WTC11 (cell line): ENCODE measurements at regions not wholly inside any gene's neighbourhood (a gene's known extent, or its start where the extent isn't known, plus 50 kb on each side); places are given as distances from the start of the nearest gene placed in this dataset.

Experiments
- CBFB ChIP-seq: sonication (generic); formaldehyde crosslinking; IDR thresholded peaks from 2 replicates; pipeline ENCODE4 v1.8.1; 2022; ENCODE audit warnings: mild to moderate bottlenecking, low read depth, missing genetic modification reagents
- IRF2 ChIP-seq: sonication (generic); formaldehyde crosslinking; IDR thresholded peaks from 2 replicates; pipeline ENCODE4 v1.8.0; 2022; ENCODE audit warnings: low read depth, missing genetic modification reagents, borderline replicate concordance
- MXD4 ChIP-seq: fragments of 250-450 bp; sonication (Bioruptor Pico); IDR thresholded peaks from 2 replicates; pipeline ENCODE4 v1.8.0; 2021; ENCODE audit warnings: mild to moderate bottlenecking, moderate library complexity, borderline replicate concordance
- TCF7 ChIP-seq: sonication (generic); formaldehyde crosslinking; IDR thresholded peaks from 2 replicates; pipeline ENCODE4 v1.8.0; 2022; ENCODE audit warnings: mild to moderate bottlenecking, low read depth, missing genetic modification reagents, moderate library complexity
- ZBTB21 ChIP-seq: sonication (generic); formaldehyde crosslinking; IDR thresholded peaks from 2 replicates; pipeline ENCODE4 v1.8.1; 2023; ENCODE audit warnings: mild to moderate bottlenecking, missing genetic modification reagents, borderline replicate concordance
- TF ChIP-seq, protein P1 (sequence below): fragments of 200-600 bp; IDR thresholded peaks from 2 replicates; pipeline ENCODE4 v1.8.0; 2022; ENCODE audit warnings: antibody characterized with exemption
- TF ChIP-seq, protein P2 (sequence below): sonication (generic); formaldehyde crosslinking; IDR thresholded peaks from 2 replicates; pipeline ENCODE4 v1.8.1; 2022; ENCODE audit warnings: mild to moderate bottlenecking, missing genetic modification reagents, moderate library complexity, borderline replicate concordance
- TF ChIP-seq, protein P3 (sequence below): sonication (generic); formaldehyde crosslinking; IDR thresholded peaks from 2 replicates; pipeline ENCODE4 v1.8.1; 2022; ENCODE audit warnings: low read depth, missing genetic modification reagents, borderline replicate concordance
- TF ChIP-seq, protein P4 (sequence below): fragments of 250-450 bp; sonication (Bioruptor Pico); IDR thresholded peaks from 2 replicates; pipeline ENCODE4 v1.9.0; 2021; ENCODE audit warnings: moderate library complexity, mild to moderate bottlenecking, inconsistent platforms, borderline replicate concordance
- TF ChIP-seq, protein P5 (sequence below): sonication (generic); formaldehyde crosslinking; IDR thresholded peaks from 2 replicates; pipeline ENCODE4 v1.8.1; 2022; ENCODE audit warnings: low read depth, mild to moderate bottlenecking, moderate library complexity, missing genetic modification reagents, borderline replicate concordance

DNA sequence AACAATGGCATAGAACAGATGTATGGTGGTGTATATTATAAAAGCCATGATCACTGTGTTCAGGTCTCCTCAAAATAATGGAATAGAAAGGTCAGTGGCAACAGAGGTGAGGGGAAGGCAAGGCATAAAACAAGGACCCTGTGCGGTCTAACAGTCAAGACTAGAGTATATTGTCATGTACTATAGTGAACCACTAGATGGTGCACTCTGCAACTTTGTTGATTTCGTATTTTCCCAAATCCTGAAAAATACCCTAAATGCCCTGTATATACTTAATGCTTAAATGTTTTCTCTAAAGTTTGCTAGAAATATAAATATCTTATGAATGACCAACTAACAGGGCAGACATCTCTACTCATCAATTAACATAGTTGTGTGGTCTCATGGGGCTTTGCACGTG is 453.0 kb downstream of the PCDH11X start:
- TF ChIP-seq, protein P1, sequence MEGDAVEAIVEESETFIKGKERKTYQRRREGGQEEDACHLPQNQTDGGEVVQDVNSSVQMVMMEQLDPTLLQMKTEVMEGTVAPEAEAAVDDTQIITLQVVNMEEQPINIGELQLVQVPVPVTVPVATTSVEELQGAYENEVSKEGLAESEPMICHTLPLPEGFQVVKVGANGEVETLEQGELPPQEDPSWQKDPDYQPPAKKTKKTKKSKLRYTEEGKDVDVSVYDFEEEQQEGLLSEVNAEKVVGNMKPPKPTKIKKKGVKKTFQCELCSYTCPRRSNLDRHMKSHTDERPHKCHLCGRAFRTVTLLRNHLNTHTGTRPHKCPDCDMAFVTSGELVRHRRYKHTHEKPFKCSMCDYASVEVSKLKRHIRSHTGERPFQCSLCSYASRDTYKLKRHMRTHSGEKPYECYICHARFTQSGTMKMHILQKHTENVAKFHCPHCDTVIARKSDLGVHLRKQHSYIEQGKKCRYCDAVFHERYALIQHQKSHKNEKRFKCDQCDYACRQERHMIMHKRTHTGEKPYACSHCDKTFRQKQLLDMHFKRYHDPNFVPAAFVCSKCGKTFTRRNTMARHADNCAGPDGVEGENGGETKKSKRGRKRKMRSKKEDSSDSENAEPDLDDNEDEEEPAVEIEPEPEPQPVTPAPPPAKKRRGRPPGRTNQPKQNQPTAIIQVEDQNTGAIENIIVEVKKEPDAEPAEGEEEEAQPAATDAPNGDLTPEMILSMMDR = peak; percentile 44
- TF ChIP-seq MXD4 (CRISPR knock-in tag) (no peak), ZBTB21 (CRISPR knock-in tag) (no peak), CBFB (CRISPR knock-in tag) (no peak), IRF2 (CRISPR knock-in tag) (no peak), TCF7 (CRISPR knock-in tag) (no peak)
- TF ChIP-seq, protein P2, sequence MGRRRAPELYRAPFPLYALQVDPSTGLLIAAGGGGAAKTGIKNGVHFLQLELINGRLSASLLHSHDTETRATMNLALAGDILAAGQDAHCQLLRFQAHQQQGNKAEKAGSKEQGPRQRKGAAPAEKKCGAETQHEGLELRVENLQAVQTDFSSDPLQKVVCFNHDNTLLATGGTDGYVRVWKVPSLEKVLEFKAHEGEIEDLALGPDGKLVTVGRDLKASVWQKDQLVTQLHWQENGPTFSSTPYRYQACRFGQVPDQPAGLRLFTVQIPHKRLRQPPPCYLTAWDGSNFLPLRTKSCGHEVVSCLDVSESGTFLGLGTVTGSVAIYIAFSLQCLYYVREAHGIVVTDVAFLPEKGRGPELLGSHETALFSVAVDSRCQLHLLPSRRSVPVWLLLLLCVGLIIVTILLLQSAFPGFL = no peak
- TF ChIP-seq, protein P3, sequence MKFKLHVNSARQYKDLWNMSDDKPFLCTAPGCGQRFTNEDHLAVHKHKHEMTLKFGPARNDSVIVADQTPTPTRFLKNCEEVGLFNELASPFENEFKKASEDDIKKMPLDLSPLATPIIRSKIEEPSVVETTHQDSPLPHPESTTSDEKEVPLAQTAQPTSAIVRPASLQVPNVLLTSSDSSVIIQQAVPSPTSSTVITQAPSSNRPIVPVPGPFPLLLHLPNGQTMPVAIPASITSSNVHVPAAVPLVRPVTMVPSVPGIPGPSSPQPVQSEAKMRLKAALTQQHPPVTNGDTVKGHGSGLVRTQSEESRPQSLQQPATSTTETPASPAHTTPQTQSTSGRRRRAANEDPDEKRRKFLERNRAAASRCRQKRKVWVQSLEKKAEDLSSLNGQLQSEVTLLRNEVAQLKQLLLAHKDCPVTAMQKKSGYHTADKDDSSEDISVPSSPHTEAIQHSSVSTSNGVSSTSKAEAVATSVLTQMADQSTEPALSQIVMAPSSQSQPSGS (CRISPR knock-in tag) = no peak
- TF ChIP-seq, protein P4, sequence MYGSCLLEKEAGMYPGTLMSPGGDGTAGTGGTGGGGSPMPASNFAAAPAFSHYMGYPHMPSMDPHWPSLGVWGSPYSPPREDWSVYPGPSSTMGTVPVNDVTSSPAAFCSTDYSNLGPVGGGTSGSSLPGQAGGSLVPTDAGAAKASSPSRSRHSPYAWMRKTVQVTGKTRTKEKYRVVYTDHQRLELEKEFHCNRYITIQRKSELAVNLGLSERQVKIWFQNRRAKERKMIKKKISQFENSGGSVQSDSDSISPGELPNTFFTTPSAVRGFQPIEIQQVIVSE (CRISPR knock-in tag) = no peak
- TF ChIP-seq, protein P5, sequence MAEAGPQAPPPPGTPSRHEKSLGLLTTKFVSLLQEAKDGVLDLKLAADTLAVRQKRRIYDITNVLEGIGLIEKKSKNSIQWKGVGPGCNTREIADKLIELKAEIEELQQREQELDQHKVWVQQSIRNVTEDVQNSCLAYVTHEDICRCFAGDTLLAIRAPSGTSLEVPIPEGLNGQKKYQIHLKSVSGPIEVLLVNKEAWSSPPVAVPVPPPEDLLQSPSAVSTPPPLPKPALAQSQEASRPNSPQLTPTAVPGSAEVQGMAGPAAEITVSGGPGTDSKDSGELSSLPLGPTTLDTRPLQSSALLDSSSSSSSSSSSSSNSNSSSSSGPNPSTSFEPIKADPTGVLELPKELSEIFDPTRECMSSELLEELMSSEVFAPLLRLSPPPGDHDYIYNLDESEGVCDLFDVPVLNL = no peak
